HG03571 (cell line): ENCODE measurements at regions not wholly inside any gene's neighbourhood (a gene's known extent, or its start where the extent isn't known, plus 50 kb on each side); places are given as distances from the start of the nearest gene placed in this dataset.

Experiments
- ATAC-seq: cut with Tn5 transposase; IDR thresholded peaks from one replicate; pipeline ENCODE4 v1.9.1; 2021; ENCODE audit not compliant: unreplicated experiment

GRCh38 chr15:62756995-62757360 is 285.6 kb upstream of the TPM1 start:
- no peak for ATAC-seq

- no peak for ATAC-seq
Observed at GRCh38 chr15:62757535-62757934, 285.0 kb upstream of the TPM1 start.

GRCh38 chr15:62758126-62758951 is 284.2 kb upstream of the TPM1 start:
- no peak for ATAC-seq

GRCh38 chr15:62758952-62759349 is 283.6 kb upstream of the TPM1 start:
- no peak for ATAC-seq

- ATAC-seq, result no peak
Observed at GRCh38 chr15:62760538-62760937, 282.0 kb upstream of the TPM1 start.

GRCh38 chr15:62765916-62766315 is 276.6 kb upstream of the TPM1 start:
- no peak for ATAC-seq

GRCh38 chr15:62766599-62766998 is 275.9 kb upstream of the TPM1 start:
- no peak for ATAC-seq

- no peak for ATAC-seq
Observed at GRCh38 chr15:62769604-62770003, 272.9 kb upstream of the TPM1 start.

- no peak for ATAC-seq
Observed at GRCh38 chr15:62770111-62770660, 272.4 kb upstream of the TPM1 start.

GRCh38 chr15:62770752-62771151 is 271.8 kb upstream of the TPM1 start:
- no peak for ATAC-seq

- ATAC-seq, result no peak
Observed at GRCh38 chr15:62771234-62771633, 271.3 kb upstream of the TPM1 start.

- ATAC-seq, result no peak
Observed at GRCh38 chr15:62773369-62774165, 269.0 kb upstream of the TPM1 start.

- ATAC-seq, result no peak
Observed at GRCh38 chr15:62775932-62776331, 266.6 kb upstream of the TPM1 start.

GRCh38 chr15:62777671-62778070 is 264.9 kb upstream of the TPM1 start:
- ATAC-seq, result no peak

- no peak for ATAC-seq
Observed at GRCh38 chr15:62779036-62779770, 263.3 kb upstream of the TPM1 start.

GRCh38 chr15:62779899-62780298 is 262.6 kb upstream of the TPM1 start:
- ATAC-seq, result no peak

- ATAC-seq, result no peak
Observed at GRCh38 chr15:62781081-62781497, 261.5 kb upstream of the TPM1 start.

- no peak for ATAC-seq
Observed at GRCh38 chr15:62782071-62782841, 260.3 kb upstream of the TPM1 start.

- no peak for ATAC-seq
Observed at GRCh38 chr15:62782896-62783295, 259.7 kb upstream of the TPM1 start.

- no peak for ATAC-seq
Observed at GRCh38 chr15:62783303-62783957, 259.1 kb upstream of the TPM1 start.
